ENCODE measurements at regions not wholly inside any gene's neighbourhood (a gene's known extent, or its start where the extent isn't known, plus 50 kb on each side); places are given as distances from the start of the nearest gene placed in this dataset.

GRCh38 chr13:90498096-90498495 lies 849.4 kb upstream of the MIR17HG start:
- Histone ChIP-seq H3K36me3 (no peaks in the 10 kb centered on the region), H3K4me1 (no peaks in the 10 kb centered on the region), H3K27ac (no peak overlapping the region), H3K9me3 (no peaks in the 10 kb centered on the region), H3K27me3 (no peaks in the 10 kb centered on the region), H3K4me3 (no peak overlapping the region)
- no peak for ATAC-seq
- 42 to 70% methylated on average over 1 of the region's 1 CpG for WGBS, 2 donors (ENCODE audit: low coverage in 1 of 2)
- TF ChIP-seq EP300 (IDR thresholded peaks at IDR 0.05) (no peak), POLR2A (IDR thresholded peaks at IDR 0.05) (no peak), CTCF (IDR thresholded peaks at IDR 0.05) (no peak), POLR2AphosphoS5 (IDR thresholded peaks at IDR 0.05) (no peak)

- no peak for TF ChIP-seq EP300 (IDR thresholded peaks at IDR 0.05)
- Histone ChIP-seq H3K27ac (no peak overlapping the region), H3K4me3 (no peak overlapping the region), H3K36me3 (no peaks in the 10 kb centered on the region), H3K4me1 (no peaks in the 10 kb centered on the region), H3K9me3 (no peaks in the 10 kb centered on the region), H3K27me3 (no peaks in the 10 kb centered on the region)
- no peak for ATAC-seq
- WGBS, 2 donors (ENCODE audit: low coverage in 1 of 2), result 0 to 33% methylated on average over 1 of the region's 1 CpG
Observed at GRCh38 chr13:90498816-90499215, 848.7 kb upstream of the MIR17HG start.

GRCh38 chr13:90500569-90500968 lies 846.9 kb upstream of the MIR17HG start:
- H3K9me3 ChIP-seq, result no peaks in the 10 kb centered on the region
- no peak overlapping the region for H3K27ac ChIP-seq
- no peaks in the 10 kb centered on the region for H3K27me3 ChIP-seq
- TF ChIP-seq CTCF (IDR thresholded peaks at IDR 0.05), result no peak
- TF ChIP-seq POLR2A (IDR thresholded peaks at IDR 0.05), result no peak
- no peak for TF ChIP-seq POLR2AphosphoS5 (IDR thresholded peaks at IDR 0.05)
- TF ChIP-seq EP300 (IDR thresholded peaks at IDR 0.05), result no peak
- H3K4me1 ChIP-seq, result no peaks in the 10 kb centered on the region
- no peak overlapping the region for H3K4me3 ChIP-seq
- no peak for ATAC-seq
- WGBS, 2 donors (ENCODE audit: low coverage in 1 of 2), result 45 to 69% methylated on average over 2 of the region's 2 CpGs
- no peaks in the 10 kb centered on the region for H3K36me3 ChIP-seq

GRCh38 chr13:90502153-90502552 lies 845.3 kb upstream of the MIR17HG start:
- Histone ChIP-seq H3K4me3 (no peak overlapping the region), H3K27ac (no peak overlapping the region), H3K9me3 (no peaks in the 10 kb centered on the region), H3K4me1 (no peaks in the 10 kb centered on the region), H3K27me3 (no peaks in the 10 kb centered on the region), H3K36me3 (no peaks in the 10 kb centered on the region)
- WGBS, 2 donors (ENCODE audit: low coverage in 1 of 2), result 75 to 86% methylated on average over 1 of the region's 1 CpG
- ATAC-seq, result no peak
- TF ChIP-seq CTCF (IDR thresholded peaks at IDR 0.05) (no peak), EP300 (IDR thresholded peaks at IDR 0.05) (no peak)

GRCh38 chr13:90502762-90503161 lies 844.7 kb upstream of the MIR17HG start:
- WGBS, 2 donors (ENCODE audit: low coverage in 1 of 2), result 0 to 43% methylated on average over 1 to 2 of the region's 2 CpGs
- TF ChIP-seq CTCF (IDR thresholded peaks at IDR 0.05) (no peak), EP300 (IDR thresholded peaks at IDR 0.05) (no peak), POLR2A (IDR thresholded peaks at IDR 0.05) (no peak), POLR2AphosphoS5 (IDR thresholded peaks at IDR 0.05) (no peak)
- Histone ChIP-seq H3K4me3 (no peak overlapping the region), H3K4me1 (no peaks in the 10 kb centered on the region), H3K27ac (no peak overlapping the region), H3K27me3 (no peaks in the 10 kb centered on the region), H3K36me3 (no peaks in the 10 kb centered on the region), H3K9me3 (no peaks in the 10 kb centered on the region)
- ATAC-seq, result no peak

GRCh38 chr13:90510319-90510718 lies 837.2 kb upstream of the MIR17HG start:
- WGBS, 2 donors (ENCODE audit: low coverage in 1 of 2), result 84 to 96% methylated on average over 2 of the region's 2 CpGs
- H3K36me3 ChIP-seq, result no peaks in the 10 kb centered on the region
- H3K4me3 ChIP-seq, result no peak overlapping the region
- no peak for ATAC-seq
- no peak overlapping the region for H3K27ac ChIP-seq
- no peaks in the 10 kb centered on the region for H3K9me3 ChIP-seq
- H3K27me3 ChIP-seq, result no peaks in the 10 kb centered on the region
- H3K4me1 ChIP-seq, result no peaks in the 10 kb centered on the region
- no peak for TF ChIP-seq EP300 (IDR thresholded peaks at IDR 0.05)
- no peak for TF ChIP-seq POLR2AphosphoS5 (IDR thresholded peaks at IDR 0.05)
- TF ChIP-seq POLR2A (IDR thresholded peaks at IDR 0.05), result no peak
- no peak for TF ChIP-seq CTCF (IDR thresholded peaks at IDR 0.05)

Measured in gastroesophageal sphincter (tissue), 4 donors.